Neural progenitor cell (in vitro differentiated cells): ENCODE measurements at regions not wholly inside any gene's neighbourhood (a gene's known extent, or its start where the extent isn't known, plus 50 kb on each side); places are given as distances from the start of the nearest gene placed in this dataset.

ENCODE experiments used
- DNase-seq: peaks from one replicate; pipeline ENCODE4 v3.0.0-alpha.2; 2016; ENCODE audit warnings: low spot score
- H2AFZ ChIP-seq: fragments of 200-600 bp; sonication (generic); replicated peaks from 2 replicates; pipeline ENCODE4 v1.6.1; 2016; ENCODE audit warnings: antibody characterized with exemption
- H3F3A ChIP-seq: fragments of 200-600 bp; sonication (generic); 2 replicates; pipeline ENCODE4 v1.6.1; 2016; ENCODE audit warnings: antibody characterized with exemption, low read depth
- H3K27ac ChIP-seq: fragments of 200-600 bp; sonication (generic); 2 replicates; pipeline ENCODE4 v1.5.1; 2016; ENCODE audit warnings: mild to moderate bottlenecking
- H3K27me3 ChIP-seq: fragments of 200-600 bp; sonication (generic); 2 replicates; pipeline ENCODE4 v1.6.1; 2016; ENCODE audit warnings: mild to moderate bottlenecking, moderate library complexity
- H3K36me3 ChIP-seq: fragments of 200-600 bp; sonication (generic); 2 replicates; pipeline ENCODE4 v1.5.1; 2016
- H3K4me1 ChIP-seq: fragments of 200-600 bp; sonication (generic); 2 replicates; pipeline ENCODE4 v1.6.1; 2016; ENCODE audit warnings: mixed run types
- H3K4me2 ChIP-seq: fragments of 200-600 bp; sonication (generic); 2 replicates; pipeline ENCODE4 v1.6.1; 2016
- H3K4me3 ChIP-seq: fragments of 200-600 bp; sonication (generic); 2 replicates; pipeline ENCODE4 v1.5.1; 2016
- H3K79me2 ChIP-seq: fragments of 200-600 bp; sonication (generic); 2 replicates; pipeline ENCODE4 v1.6.1; 2016; ENCODE audit warnings: low read depth
- H3K9ac ChIP-seq: fragments of 200-600 bp; sonication (generic); 2 replicates; pipeline ENCODE4 v1.6.1; 2016
- H3K9me3 ChIP-seq: fragments of 200-600 bp; sonication (generic); 2 replicates; pipeline ENCODE4 v1.5.1; 2016; ENCODE audit warnings: low read depth
- H4K20me1 ChIP-seq: fragments of 200-600 bp; sonication (generic); 2 replicates; pipeline ENCODE4 v1.6.1; 2016; ENCODE audit warnings: low read depth
- H3K27ac Mint-ChIP-seq: 3 replicates; pipeline ENCODE4 v1.8.0; 2021; ENCODE audit warnings: mixed read lengths
- H3K27me3 Mint-ChIP-seq: 2 replicates; pipeline ENCODE4 v1.8.0; 2022; ENCODE audit warnings: low read depth, mild to moderate bottlenecking, inconsistent platforms, moderate library complexity, mixed read lengths; ENCODE audit not compliant: insufficient read depth
- H3K36me3 Mint-ChIP-seq: 3 replicates; pipeline ENCODE4 v1.8.0; 2021; ENCODE audit warnings: mixed read lengths
- H3K4me1 Mint-ChIP-seq: 3 replicates; pipeline ENCODE4 v1.8.0; 2021; ENCODE audit warnings: mixed read lengths
- H3K4me3 Mint-ChIP-seq: 3 replicates; pipeline ENCODE4 v1.8.0; 2021; ENCODE audit warnings: mild to moderate bottlenecking, moderate library complexity, mixed read lengths
- H3K9me3 Mint-ChIP-seq: 3 replicates; pipeline ENCODE4 v1.8.0; 2020; ENCODE audit warnings: mixed read lengths
- CTCF ChIP-seq: fragments of 200-600 bp; sonication (generic); IDR thresholded peaks from 2 replicates; pipeline ENCODE4 v1.5.1; 2017; ENCODE audit warnings: antibody characterized with exemption, mild to moderate bottlenecking
- EZH2 ChIP-seq: fragments of 200-600 bp; sonication (generic); IDR thresholded peaks from 2 replicates; pipeline ENCODE4 v1.6.1; 2017; ENCODE audit warnings: antibody characterized with exemption, mild to moderate bottlenecking, moderate library complexity
- EZH2phosphoT487 ChIP-seq: fragments of 200-600 bp; sonication (generic); IDR thresholded peaks from 2 replicates; pipeline ENCODE4 v1.6.1; 2017; ENCODE audit warnings: antibody characterized with exemption

GRCh38 chr7:54080971-54081370 is 461.2 kb upstream of the VSTM2A start:
- H3K4me1 Mint-ChIP-seq, result no peaks in the 10 kb centered on the region
- Histone ChIP-seq H3F3A (no peaks in the 10 kb centered on the region), H3K4me2 (no peak overlapping the region), H3K27ac (no peak overlapping the region), H3K9ac (no peak overlapping the region), H4K20me1 (no peaks in the 10 kb centered on the region), H3K27me3 (no peaks in the 10 kb centered on the region), H2AFZ (peak overlapping the region; percentile 67), H3K4me3 (no peak overlapping the region), H3K79me2 (no peaks in the 10 kb centered on the region), H3K9me3 (no peaks in the 10 kb centered on the region), H3K4me1 (no peaks in the 10 kb centered on the region), H3K36me3 (no peaks in the 10 kb centered on the region)
- no peak for DNase-seq
- H3K27me3 Mint-ChIP-seq, result no peaks in the 10 kb centered on the region
- no peak overlapping the region for H3K27ac Mint-ChIP-seq
- TF ChIP-seq CTCF (no peak), EZH2phosphoT487 (no peak), EZH2 (no peak)
- H3K9me3 Mint-ChIP-seq, result no peaks in the 10 kb centered on the region
- H3K4me3 Mint-ChIP-seq, result no peak overlapping the region
- no peaks in the 10 kb centered on the region for H3K36me3 Mint-ChIP-seq

GRCh38 chr7:54084340-54084739 is 457.8 kb upstream of the VSTM2A start:
- Histone ChIP-seq H3K79me2 (no peaks in the 10 kb centered on the region), H3K4me1 (no peaks in the 10 kb centered on the region), H3K27me3 (no peaks in the 10 kb centered on the region), H3K36me3 (no peaks in the 10 kb centered on the region), H3K4me3 (no peak overlapping the region), H3K9ac (no peak overlapping the region), H3K4me2 (no peak overlapping the region), H3K27ac (no peak overlapping the region), H3K9me3 (no peaks in the 10 kb centered on the region), H3F3A (no peaks in the 10 kb centered on the region), H2AFZ (no peak overlapping the region), H4K20me1 (no peaks in the 10 kb centered on the region)
- H3K27ac Mint-ChIP-seq, result no peak overlapping the region
- TF ChIP-seq CTCF (no peak), EZH2phosphoT487 (no peak), EZH2 (no peak)
- no peak overlapping the region for H3K4me3 Mint-ChIP-seq
- DNase-seq, result no peak
- no peaks in the 10 kb centered on the region for H3K36me3 Mint-ChIP-seq
- no peaks in the 10 kb centered on the region for H3K27me3 Mint-ChIP-seq
- H3K4me1 Mint-ChIP-seq, result no peaks in the 10 kb centered on the region
- H3K9me3 Mint-ChIP-seq, result no peaks in the 10 kb centered on the region

- no peaks in the 10 kb centered on the region for H3K9me3 Mint-ChIP-seq
- no peak for TF ChIP-seq CTCF
- TF ChIP-seq EZH2, result no peak
- no peak for TF ChIP-seq EZH2phosphoT487
- no peak for DNase-seq
These were observed 451.4 kb upstream of the VSTM2A start for GRCh38 chr7:54090652-54091213.

More at GRCh38 chr7:54090652-54091213, 451.4 kb upstream of the VSTM2A start:
- Histone ChIP-seq H3K79me2 (no peaks in the 10 kb centered on the region), H3F3A (no peaks in the 10 kb centered on the region), H3K4me1 (no peaks in the 10 kb centered on the region), H3K4me2 (no peak overlapping the region), H4K20me1 (no peaks in the 10 kb centered on the region), H3K9me3 (no peaks in the 10 kb centered on the region), H3K27me3 (no peaks in the 10 kb centered on the region), H3K27ac (no peak overlapping the region), H3K9ac (no peak overlapping the region), H3K4me3 (no peak overlapping the region), H2AFZ (peak overlapping the region; percentile 15), H3K36me3 (no peaks in the 10 kb centered on the region)
- Mint-ChIP-seq H3K27ac (no peak overlapping the region), H3K4me1 (no peaks in the 10 kb centered on the region), H3K36me3 (no peaks in the 10 kb centered on the region), H3K4me3 (no peak overlapping the region), H3K27me3 (no peaks in the 10 kb centered on the region)
